OCI-LY7 (cell line): ENCODE measurements at regions not wholly inside any gene's neighbourhood (a gene's known extent, or its start where the extent isn't known, plus 50 kb on each side); places are given as distances from the start of the nearest gene placed in this dataset.

ENCODE experiments used
- BruUV-seq: library from RNA; stranded (reverse); fragments of 400-500 nt; replicated peaks from 2 replicates; lab custom pipeline; 2021; lab: Mats Ljungman, UMichigan
- CTCF ChIA-PET: fragments of 300-600 bp; sonication (Branson Sonifier 250); formaldehyde crosslinking; loops from one replicate; lab custom pipeline; 2022; ENCODE audit warnings: antibody characterized with exemption; ENCODE audit not compliant: unreplicated experiment; lab: Charles Lee
- POLR2A ChIA-PET: fragments of 300-600 bp; sonication (Branson Sonifier 250); formaldehyde crosslinking; loops from one replicate; lab custom pipeline; 2022; ENCODE audit warnings: antibody characterized with exemption; lab: Charles Lee
- DNase-seq: peaks from one replicate; pipeline ENCODE4 v3.0.0-alpha.2; 2015; ENCODE audit warnings: low spot score
- H2AFZ ChIP-seq: fragments of 200-600 bp; sonication (generic), shearing (Covaris generic); 2 replicates; pipeline ENCODE4 v1.6.1; 2014; ENCODE audit warnings: mild to moderate bottlenecking, antibody characterized with exemption, low read length, moderate library complexity
- H3K27ac ChIP-seq: fragments of 200-600 bp; sonication (generic); 2 replicates; pipeline ENCODE4 v1.5.1; 2014; ENCODE audit warnings: mixed run types, low read depth, mild to moderate bottlenecking, moderate library complexity, low read length, inconsistent platforms; ENCODE audit not compliant: poor library complexity, severe bottlenecking
- H3K36me3 ChIP-seq: fragments of 200-600 bp; sonication (generic); 2 replicates; pipeline ENCODE4 v1.6.1; 2014; ENCODE audit warnings: mild to moderate bottlenecking, antibody characterized with exemption, low read length, moderate library complexity, mixed read lengths; ENCODE audit not compliant: insufficient read depth
- H3K4me1 ChIP-seq: fragments of 200-600 bp; sonication (generic); 2 replicates; pipeline ENCODE4 v1.5.1; 2014; ENCODE audit warnings: mild to moderate bottlenecking, low read length; ENCODE audit not compliant: insufficient read depth, poor library complexity, severe bottlenecking
- H3K4me2 ChIP-seq: fragments of 200-600 bp; sonication (generic); 2 replicates; pipeline ENCODE4 v1.6.1; 2014; ENCODE audit warnings: mild to moderate bottlenecking, low read length
- H3K4me3 ChIP-seq: fragments of 200-600 bp; sonication (generic); 2 replicates; pipeline ENCODE4 v1.5.1; 2014; ENCODE audit warnings: mild to moderate bottlenecking, low read depth, low read length; ENCODE audit not compliant: poor library complexity, severe bottlenecking
- H3K79me2 ChIP-seq: fragments of 200-600 bp; sonication (generic); 2 replicates; pipeline ENCODE4 v1.6.1; 2016; ENCODE audit warnings: low read depth, mild to moderate bottlenecking, low read length, moderate library complexity, mixed read lengths; ENCODE audit not compliant: insufficient read depth
- H3K9me2 ChIP-seq: fragments of 200-600 bp; sonication (generic); 2 replicates; pipeline ENCODE4 v1.6.1; 2016; ENCODE audit warnings: mild to moderate bottlenecking, low read length, mixed read lengths; ENCODE audit not compliant: insufficient read depth
- H3K9me3 ChIP-seq: fragments of 200-600 bp; sonication (generic); 2 replicates; pipeline ENCODE4 v1.6.1; 2014; ENCODE audit warnings: mild to moderate bottlenecking, mixed run types, low read length, mixed read lengths
- H4K20me1 ChIP-seq: fragments of 200-600 bp; sonication (generic); 2 replicates; pipeline ENCODE4 v1.6.1; 2014; ENCODE audit warnings: mild to moderate bottlenecking, antibody characterized with exemption, low read length, moderate library complexity, mixed read lengths; ENCODE audit not compliant: insufficient read depth
- CTCF ChIP-seq: fragments of 200-600 bp; sonication (generic); conservative IDR thresholded peaks from 2 replicates; pipeline ENCODE4 v1.5.1; 2014; ENCODE audit warnings: mild to moderate bottlenecking, antibody characterized with exemption, low read length, moderate library complexity, mixed read lengths
- EZH2phosphoT487 ChIP-seq: fragments of 200-600 bp; sonication (generic); IDR thresholded peaks from 2 replicates; pipeline ENCODE4 v1.6.1; 2018; ENCODE audit warnings: low read depth, borderline replicate concordance, mild to moderate bottlenecking, mixed run types, antibody characterized with exemption, low read length, moderate library complexity, mixed read lengths
- intact Hi-C: fragments of 100-400 bp; cut with micrococcal nuclease; formaldehyde crosslinking; loops from one replicate; pipeline ENCODE4 v1.10.0; 2022; ENCODE audit not compliant: unreplicated experiment

DNA sequence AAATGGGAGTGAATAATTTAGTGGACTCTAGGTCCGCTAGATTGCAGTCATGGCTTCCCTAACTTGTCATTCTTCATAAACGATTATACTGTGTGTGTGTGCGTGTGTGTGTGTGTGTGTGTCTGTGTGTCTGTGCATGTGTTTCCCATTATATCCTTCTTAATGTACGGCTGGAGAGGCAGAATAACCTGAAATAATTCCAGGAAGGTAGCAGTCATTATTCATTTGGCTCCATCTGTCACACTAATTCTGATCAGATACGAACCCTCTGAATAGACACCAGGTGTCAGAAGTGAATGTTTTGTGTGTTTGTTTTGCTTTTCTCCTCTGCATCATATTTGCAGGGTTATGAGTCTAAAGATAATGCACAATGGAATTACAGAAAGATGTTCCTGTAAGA is 372.9 kb downstream of the DOK5 start:
- CTCF ChIA-PET = no interaction called here
- Histone ChIP-seq H3K9me3 (no peaks in the 10 kb centered on the region), H3K36me3 (no peaks in the 10 kb centered on the region), H3K9me2 (no peaks in the 10 kb centered on the region), H3K27ac (no peak overlapping the region), H4K20me1 (no peaks in the 10 kb centered on the region), H3K4me1 (no peaks in the 10 kb centered on the region), H2AFZ (no peak overlapping the region), H3K4me3 (no peak overlapping the region), H3K4me2 (no peak overlapping the region), H3K79me2 (no peaks in the 10 kb centered on the region)
- no TSS peak for BruUV-seq
- no peak for DNase-seq
- POLR2A ChIA-PET = no interaction called here
- intact Hi-C loops = no loop called here
- no peak for TF ChIP-seq EZH2phosphoT487
- no peak for TF ChIP-seq CTCF

DNA sequence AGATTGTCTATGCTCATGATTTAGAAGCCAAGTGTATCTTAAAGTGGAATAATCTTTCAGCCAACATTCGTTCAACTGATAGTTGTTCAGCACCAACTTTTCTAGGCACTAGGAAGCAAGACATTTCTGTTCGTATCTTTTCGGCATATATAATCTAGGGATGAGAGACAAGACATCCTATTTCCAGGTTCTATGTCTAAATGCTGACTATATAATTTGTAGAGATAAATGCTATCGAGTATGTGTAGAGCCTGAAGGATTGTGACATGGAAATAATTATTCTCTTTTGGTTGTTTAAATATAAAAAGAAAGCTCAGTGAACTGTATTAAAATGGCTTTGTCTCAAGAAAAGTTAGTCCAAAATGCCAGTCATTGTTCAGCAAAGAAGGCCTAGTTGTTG is 371.6 kb downstream of the DOK5 start:
- no peak overlapping the region for H2AFZ ChIP-seq
- POLR2A ChIA-PET = no interaction called here
- H3K9me3 ChIP-seq = no peaks in the 10 kb centered on the region
- intact Hi-C loops = no loop called here
- DNase-seq = no peak
- no TSS peak for BruUV-seq
- no peaks in the 10 kb centered on the region for H4K20me1 ChIP-seq
- no peaks in the 10 kb centered on the region for H3K36me3 ChIP-seq
- H3K4me2 ChIP-seq = no peak overlapping the region
- H3K27ac ChIP-seq = no peak overlapping the region
- no peaks in the 10 kb centered on the region for H3K9me2 ChIP-seq
- CTCF ChIA-PET = no interaction called here
- H3K4me1 ChIP-seq = no peaks in the 10 kb centered on the region
- no peaks in the 10 kb centered on the region for H3K79me2 ChIP-seq
- H3K4me3 ChIP-seq = no peak overlapping the region
- TF ChIP-seq EZH2phosphoT487 (no peak), CTCF (no peak)

- no peaks in the 10 kb centered on the region for H3K4me1 ChIP-seq
- no peak overlapping the region for H3K4me2 ChIP-seq
- POLR2A ChIA-PET = no interaction called here
- no peaks in the 10 kb centered on the region for H3K9me3 ChIP-seq
- CTCF ChIA-PET = no interaction called here
- no TSS peak for BruUV-seq
- H2AFZ ChIP-seq = no peak overlapping the region
- no peak overlapping the region for H3K27ac ChIP-seq
- H3K36me3 ChIP-seq = no peaks in the 10 kb centered on the region
- no peaks in the 10 kb centered on the region for H3K79me2 ChIP-seq
- TF ChIP-seq EZH2phosphoT487 = no peak
- TF ChIP-seq CTCF = no peak
- no peaks in the 10 kb centered on the region for H4K20me1 ChIP-seq
- no peak overlapping the region for H3K4me3 ChIP-seq
- intact Hi-C loops = no loop called here
- H3K9me2 ChIP-seq = no peaks in the 10 kb centered on the region
- no peak for DNase-seq
These were observed 369.0 kb downstream of the DOK5 start for GRCh38 chr20:54844346-54844745.
